ENCODE measurements at regions not wholly inside any gene's neighbourhood (a gene's known extent, or its start where the extent isn't known, plus 50 kb on each side); places are given as distances from the start of the nearest gene placed in this dataset.

- DNase-seq: peak in 2 of 5 experiments; percentile 2 to 15
These were observed 50.7 kb upstream of the PAIP2B start for GRCh38 chr2:71277536-71278103.

DNA sequence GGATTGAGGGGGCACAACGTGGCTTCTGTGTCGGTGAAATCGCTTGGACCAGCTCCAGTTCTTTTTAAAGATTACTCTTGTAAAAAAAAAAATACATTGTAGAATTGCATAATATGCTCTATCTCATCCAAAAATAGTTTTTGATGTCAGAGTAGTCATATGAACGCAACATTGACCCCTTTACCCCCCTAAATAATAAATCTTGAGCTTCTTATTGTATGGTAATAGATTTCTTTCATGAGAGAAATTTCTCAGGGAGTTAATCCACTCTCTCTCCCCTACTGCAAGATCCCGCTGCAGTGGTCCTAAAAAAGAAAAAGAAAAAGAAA lies 50.2 kb upstream of the PAIP2B start:
- DNase-seq: no peak

- DNase-seq: peak; percentile 67 to 85 (median 75)
These were observed 49.6 kb upstream of the PAIP2B start for GRCh38 chr2:71276311-71277146.
